HG03175 (cell line): ENCODE measurements at regions not wholly inside any gene's neighbourhood (a gene's known extent, or its start where the extent isn't known, plus 50 kb on each side); places are given as distances from the start of the nearest gene placed in this dataset.
"Not testable (repeated sequence)": the region's sequence is repeated elsewhere in the genome, so short reads cannot be mapped to it uniquely, and the experiment has no call there.

Experiments
- ATAC-seq: cut with Tn5 transposase; IDR thresholded peaks from one replicate; pipeline ENCODE4 v1.9.1; 2021; ENCODE audit warnings: mild to moderate bottlenecking, moderate library complexity; ENCODE audit not compliant: unreplicated experiment

- ATAC-seq: no peak
These were observed 248.0 kb upstream of the GAS1 start for GRCh38 chr9:87195306-87195705.

DNA sequence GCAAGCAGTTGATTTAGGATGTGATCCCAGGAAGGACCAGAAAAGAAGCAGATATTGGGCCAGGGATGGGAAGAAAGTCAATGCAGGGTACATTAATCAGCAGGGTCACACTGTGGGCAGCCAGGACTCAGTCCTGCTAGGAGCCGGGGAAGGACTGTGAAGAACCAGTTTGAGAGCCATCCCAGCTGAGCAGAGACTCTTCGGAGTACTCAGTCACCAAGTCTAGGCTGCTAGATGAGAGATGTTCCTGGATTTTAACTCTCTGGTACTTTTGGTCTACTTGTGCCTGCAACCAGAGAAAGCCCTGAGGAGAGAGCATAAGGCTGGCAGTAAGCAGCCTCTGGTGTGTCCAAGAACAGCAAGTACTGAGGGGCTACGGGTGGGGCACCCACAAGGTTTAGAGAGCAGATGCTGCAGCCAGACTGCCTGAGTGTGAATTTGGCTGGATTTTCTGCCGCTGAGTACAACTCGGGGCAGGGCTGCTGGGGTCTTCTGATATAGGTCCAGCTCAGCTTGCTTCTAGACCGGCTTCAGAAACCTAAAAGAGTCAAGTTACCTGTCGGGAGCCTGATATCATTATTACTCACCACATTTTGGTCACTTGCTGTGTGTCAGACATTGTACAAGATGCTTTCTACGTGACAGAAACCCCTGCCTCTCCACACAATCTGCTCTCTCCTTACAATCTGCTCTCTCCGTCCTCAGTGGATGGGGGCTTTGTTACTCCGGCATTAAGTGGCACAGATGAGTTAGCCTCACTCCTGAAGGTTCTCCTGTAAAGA is 250.2 kb upstream of the GAS1 start:
- no peak for ATAC-seq

DNA sequence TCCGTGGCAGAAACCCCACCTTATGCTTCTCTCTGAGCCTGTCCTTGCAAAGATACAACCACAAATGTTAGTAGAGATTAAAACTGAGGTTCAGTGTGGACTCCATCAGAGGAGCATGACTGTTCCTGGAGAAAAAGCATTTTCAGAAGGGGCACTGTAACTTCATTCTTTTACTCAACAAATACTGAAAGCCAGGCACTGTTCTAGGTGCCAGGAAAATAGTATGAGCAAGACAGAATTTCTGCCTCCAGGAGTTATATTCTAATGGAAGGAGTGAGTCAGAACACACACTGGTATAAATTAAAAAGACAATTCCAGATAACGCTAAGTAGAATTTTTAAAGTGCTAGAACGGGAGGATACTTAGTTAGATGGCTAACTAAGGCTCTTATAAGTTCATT is 251.4 kb upstream of the GAS1 start:
- no peak for ATAC-seq

- ATAC-seq: no peak
These were observed 252.0 kb upstream of the GAS1 start for GRCh38 chr9:87199278-87199677.

GRCh38 chr9:87199782-87200181 is 252.5 kb upstream of the GAS1 start:
- ATAC-seq: no peak

DNA sequence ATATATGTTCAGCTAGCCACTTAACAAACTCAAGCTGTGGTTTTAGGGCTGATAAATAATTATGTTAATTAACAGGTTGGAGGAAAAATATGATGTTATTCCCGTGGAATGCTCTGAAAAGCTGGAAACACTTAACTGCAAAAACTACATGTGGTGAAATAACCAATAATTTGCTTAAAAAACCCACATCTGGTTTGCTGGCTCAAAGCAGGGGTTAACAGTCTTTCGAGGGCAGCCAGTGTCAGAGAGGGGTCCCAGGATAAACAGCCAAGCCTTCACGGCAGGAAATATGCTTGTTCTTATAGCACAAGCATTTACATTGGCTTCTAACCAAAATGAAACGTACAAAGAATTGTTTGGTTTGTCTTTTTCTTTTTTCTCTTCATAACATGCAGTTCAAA is 254.0 kb upstream of the GAS1 start:
- ATAC-seq: no peak

DNA sequence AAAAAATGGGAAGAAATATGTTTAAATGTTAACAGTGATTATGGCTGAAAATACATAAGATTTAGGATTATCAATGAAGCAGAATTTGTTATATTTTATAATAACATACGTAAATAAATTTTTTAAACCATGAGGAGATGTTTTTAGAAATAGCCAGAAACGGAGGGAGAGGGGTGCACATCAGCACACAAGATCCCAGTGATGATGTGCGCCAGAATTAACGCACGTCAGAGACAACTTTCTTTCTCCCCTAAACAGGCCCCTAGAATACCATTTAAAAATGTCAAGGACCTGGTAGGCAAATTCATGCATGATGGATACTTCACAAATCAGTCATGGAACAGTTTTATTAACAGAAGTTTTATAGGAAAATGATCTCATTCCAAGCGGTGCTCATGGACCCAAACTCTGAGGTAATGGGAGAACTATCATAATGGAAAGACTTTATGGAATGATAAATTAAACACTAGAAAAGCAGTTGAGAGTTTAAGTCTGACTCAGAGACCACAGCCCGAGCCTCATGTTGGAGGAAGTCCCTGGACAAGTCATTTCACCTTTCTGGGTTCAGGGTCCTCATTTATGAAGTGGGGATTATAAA is 258.9 kb upstream of the GAS1 start:
- ATAC-seq: no peak

GRCh38 chr9:87210658-87211057 is 263.4 kb upstream of the GAS1 start:
- not testable (repeated sequence) for ATAC-seq

GRCh38 chr9:87211669-87212068 is 264.4 kb upstream of the GAS1 start:
- ATAC-seq: no peak

DNA sequence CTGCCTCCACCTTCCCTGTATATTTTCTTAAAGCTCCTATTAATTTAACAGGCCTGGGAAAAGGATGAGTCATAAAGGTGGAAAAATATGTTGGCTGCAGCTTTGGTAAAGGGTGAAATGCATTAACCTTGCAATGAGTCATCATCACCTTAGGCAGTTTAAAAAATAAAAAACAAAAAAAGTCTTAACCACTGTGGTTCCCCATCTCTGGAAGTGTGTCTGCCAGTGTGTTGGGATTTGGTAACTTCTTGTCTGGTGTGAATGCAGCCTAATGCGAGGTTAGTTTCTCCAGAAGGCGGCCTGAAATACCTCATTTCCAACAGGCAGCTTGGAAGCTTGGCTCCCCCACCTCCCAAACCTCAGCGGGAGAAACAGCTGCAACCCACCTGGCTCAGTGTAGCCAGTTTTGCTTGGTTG is 265.3 kb upstream of the GAS1 start:
- no peak for ATAC-seq

DNA sequence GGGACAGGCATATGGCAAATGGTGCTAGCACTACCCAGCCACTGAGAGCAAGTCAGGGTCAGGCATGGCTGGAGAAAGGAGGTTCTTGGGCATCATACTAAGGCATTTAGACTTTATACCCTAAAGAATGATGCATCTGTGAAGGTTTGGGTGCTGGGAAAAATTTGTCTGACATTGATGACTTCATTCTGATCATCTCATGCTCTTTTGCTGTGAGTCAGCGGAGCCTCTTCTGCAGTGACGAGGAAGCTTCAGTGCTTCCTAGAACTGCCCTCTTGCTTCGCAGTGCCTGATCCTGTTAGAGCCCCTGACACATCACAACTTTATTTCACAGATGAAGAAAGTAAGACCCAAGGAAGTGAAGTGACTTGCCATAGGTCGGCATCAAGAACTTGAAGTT is 266.6 kb upstream of the GAS1 start:
- ATAC-seq: no peak

DNA sequence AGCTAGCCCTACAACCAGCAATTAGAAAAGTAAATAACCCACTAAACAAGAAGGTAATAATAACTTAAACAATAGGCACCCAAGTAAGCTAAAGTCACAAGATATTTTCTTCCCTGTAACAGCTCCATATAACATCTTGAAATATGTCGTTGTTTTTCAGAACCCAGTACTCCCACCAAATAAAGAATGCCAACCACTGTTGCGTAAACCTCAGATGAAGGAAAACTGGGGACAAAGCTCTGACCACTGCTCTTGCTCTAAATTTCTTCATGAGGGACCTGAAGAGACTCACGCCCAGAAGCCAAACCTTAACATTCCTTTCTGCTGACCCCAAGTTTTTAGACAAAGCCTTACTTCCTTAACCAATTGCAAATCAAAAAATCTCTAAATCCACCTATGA is 267.7 kb upstream of the GAS1 start:
- ATAC-seq: no peak

- ATAC-seq: no peak
These were observed 268.7 kb upstream of the GAS1 start for GRCh38 chr9:87216036-87216435.

- ATAC-seq: no peak
These were observed 269.7 kb upstream of the GAS1 start for GRCh38 chr9:87216897-87217455.

GRCh38 chr9:87223392-87224246 is 274.0 kb upstream of the DAPK1 start:
- no peak for ATAC-seq

DNA sequence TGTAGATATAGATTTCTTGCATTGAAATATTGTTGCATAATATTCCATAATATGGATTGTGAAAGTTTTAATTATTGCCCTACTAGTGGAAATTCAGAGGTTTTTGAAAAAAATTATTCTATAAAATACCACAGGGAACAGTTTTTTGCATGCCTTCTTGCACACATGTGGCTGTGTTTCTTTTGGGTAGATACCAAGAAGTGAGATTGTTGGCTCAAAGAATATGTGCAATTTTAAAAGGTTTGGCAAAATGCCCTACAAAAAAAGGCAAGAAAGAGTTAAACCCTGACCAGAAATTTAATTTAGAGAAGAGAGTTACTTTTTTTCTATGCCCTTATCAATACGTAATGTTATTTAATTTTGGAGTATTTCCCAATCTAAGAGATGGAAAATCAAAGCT is 270.8 kb upstream of the DAPK1 start:
- no peak for ATAC-seq

DNA sequence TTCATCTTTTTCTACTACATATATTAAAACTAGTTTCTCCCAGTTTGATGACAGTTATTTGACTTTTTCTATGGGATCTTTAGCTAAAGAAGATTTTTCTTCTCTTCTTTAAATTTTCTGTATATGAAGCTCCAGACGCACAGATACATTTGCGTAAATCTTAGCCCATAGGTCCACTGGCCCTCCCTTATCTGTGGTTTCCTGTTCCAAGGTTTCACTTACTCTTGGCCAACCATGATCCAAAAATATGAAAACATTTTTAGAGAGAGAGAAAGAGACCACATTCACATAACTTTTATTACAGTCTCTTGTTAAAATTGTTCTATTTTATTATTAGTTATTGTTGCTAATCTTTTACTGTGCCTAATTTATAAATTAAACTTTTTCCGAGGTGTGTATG is 270.2 kb upstream of the DAPK1 start:
- ATAC-seq: no peak

DNA sequence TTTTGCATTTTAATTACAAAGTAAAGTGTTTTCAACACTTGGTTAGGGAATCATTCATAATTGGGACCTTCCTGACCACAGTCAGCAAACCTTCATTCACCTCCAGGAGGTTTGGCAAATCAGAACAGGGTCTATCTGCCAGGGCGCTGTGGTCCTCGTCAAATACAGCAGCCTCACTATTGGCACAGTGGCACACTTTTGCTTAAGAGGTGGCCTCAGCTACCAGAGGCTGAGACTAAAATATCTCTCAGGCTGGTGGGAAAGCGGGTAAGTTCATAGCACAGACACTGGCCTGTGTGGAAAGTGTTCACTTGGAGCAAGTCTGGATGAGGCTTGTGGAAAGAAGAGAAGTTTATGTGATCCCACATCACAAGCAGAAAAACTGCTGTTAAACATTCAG is 268.6 kb upstream of the DAPK1 start:
- ATAC-seq: no peak

DNA sequence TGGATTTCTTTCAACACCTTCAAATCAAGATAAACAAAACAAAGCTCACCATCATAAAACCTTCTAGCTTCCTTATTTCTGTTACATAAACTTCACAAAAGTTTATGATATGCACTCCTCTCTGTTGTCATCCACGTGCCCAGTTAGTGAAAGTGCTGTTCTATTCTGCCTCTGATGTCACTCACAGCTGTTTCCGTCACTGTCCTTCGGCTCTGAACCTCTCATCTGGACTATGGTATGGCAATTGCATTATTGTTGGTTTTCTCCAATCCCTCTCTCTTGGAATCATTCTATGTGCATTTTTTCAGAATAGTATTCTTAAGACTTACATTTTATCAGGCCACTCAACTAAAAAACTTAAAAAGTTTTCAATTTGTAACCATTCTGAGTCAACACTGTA is 264.2 kb upstream of the DAPK1 start:
- no peak for ATAC-seq

GRCh38 chr9:87233899-87234455 is 263.7 kb upstream of the DAPK1 start:
- no peak for ATAC-seq

DNA sequence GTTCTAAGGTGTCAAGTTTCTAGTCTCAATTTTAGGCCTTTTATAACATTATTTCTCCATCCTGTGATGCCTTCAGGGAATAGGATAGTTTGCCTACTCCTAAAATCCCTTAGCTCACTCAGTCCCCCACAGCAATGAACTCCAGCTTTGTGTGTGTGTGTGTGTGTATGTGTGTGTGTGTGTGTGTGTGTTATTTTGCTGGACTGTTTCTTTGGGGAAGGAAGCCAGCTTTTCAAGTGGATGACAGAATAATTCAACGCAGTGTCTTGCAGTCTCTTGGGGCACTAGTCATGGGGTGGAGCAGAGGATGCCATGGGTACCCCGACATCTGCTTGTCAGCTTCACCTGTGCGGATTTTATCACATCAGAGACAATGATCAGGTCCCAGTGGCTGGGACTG is 262.8 kb upstream of the DAPK1 start:
- no peak for ATAC-seq
